Left ventricle myocardium inferior (tissue), 1 donor: ENCODE measurements at regions not wholly inside any gene's neighbourhood (a gene's known extent, or its start where the extent isn't known, plus 50 kb on each side); places are given as distances from the start of the nearest gene placed in this dataset.
"Not testable (repeated sequence)": the region's sequence is repeated elsewhere in the genome, so short reads cannot be mapped to it uniquely, and the experiment has no call there.

ENCODE experiments used
- DNase-seq: peaks from one replicate; pipeline ENCODE4 v3.0.0-alpha.2; 2020
- H3K27ac ChIP-seq: fragments of 200-600 bp; replicated peaks from 2 replicates; pipeline ENCODE4 v1.8.0; 2021
- H3K27me3 ChIP-seq: fragments of 200-600 bp; 2 replicates; pipeline ENCODE4 v1.8.0; 2021; ENCODE audit warnings: low read depth
- H3K36me3 ChIP-seq: fragments of 200-600 bp; 2 replicates; pipeline ENCODE4 v1.8.0; 2021
- H3K4me1 ChIP-seq: fragments of 200-600 bp; 2 replicates; pipeline ENCODE4 v1.8.0; 2021
- H3K4me3 ChIP-seq: fragments of 200-600 bp; 2 replicates; pipeline ENCODE4 v1.8.0; 2021; ENCODE audit warnings: mild to moderate bottlenecking, moderate library complexity
- H3K9me3 ChIP-seq: fragments of 200-600 bp; replicated peaks from 2 replicates; pipeline ENCODE4 v1.8.0; 2021
- CTCF ChIP-seq: fragments of 200-600 bp; IDR thresholded peaks from 2 replicates; pipeline ENCODE4 v1.8.0; 2021; ENCODE audit warnings: antibody characterized with exemption, mild to moderate bottlenecking, borderline replicate concordance
- intact Hi-C: fragments of 100-400 bp; cut with micrococcal nuclease; formaldehyde crosslinking; loops from one replicate; pipeline ENCODE4 v1.11.0; 2022
- donor health status: DM: no; HTN: yes; CAD: no; lungs with severe emphysema.

DNA sequence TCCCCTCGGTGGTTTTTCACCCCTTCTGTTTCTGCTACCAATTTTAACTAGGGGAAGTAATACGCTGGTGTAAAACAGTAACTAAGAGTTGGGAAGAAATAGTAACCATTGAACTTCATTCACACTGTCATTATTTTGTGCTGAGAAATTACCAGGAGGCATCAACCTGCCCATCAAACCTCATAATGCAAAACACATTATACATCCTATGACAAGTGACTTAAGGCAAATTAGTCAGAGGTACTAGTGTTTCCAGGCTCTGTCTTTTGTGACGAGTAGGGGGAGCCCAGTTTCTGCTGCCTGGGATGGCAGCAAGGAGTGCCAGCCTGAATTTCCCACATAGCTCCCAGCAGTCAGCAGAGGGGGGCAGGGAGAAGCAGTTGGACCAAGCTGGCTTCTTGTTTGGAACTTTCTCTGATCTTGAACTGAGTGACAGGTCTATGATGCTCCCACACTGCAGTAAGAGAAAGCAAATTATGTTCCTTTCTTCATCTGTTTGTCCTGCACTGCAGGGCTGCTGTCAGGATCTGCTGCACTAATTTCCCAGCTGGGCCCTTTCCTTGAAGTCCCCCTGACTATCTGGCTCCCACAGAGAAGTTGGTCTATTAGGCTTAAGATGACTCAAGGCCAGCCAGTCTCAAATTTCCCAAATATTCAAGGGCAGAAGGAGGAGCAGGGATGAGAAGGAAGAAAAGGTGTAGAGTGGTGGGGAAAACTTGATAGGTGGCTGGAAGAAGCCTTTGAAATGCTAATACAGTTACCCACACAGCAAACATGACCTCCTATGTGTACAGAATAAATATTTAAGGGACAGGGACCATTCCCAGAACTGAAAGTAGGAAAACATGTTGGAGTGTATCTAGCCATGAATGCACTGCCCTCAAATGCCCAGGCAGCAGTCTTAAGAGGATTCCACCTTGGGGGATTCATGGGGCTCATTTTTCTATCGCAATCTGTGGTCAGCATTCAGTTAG is 322.8 kb downstream of the SEC16B start:
- no peak for DNase-seq
- no peak overlapping the region for H3K27ac ChIP-seq
- no peak for TF ChIP-seq CTCF
- H3K9me3 ChIP-seq = no peaks in the 10 kb centered on the region
- H3K4me1 ChIP-seq = peaks cover 9% of the 10 kb centered on the region
- H3K36me3 ChIP-seq = no peaks in the 10 kb centered on the region
- intact Hi-C loops = no loop called here
- H3K27me3 ChIP-seq = peaks cover 7% of the 10 kb centered on the region
- H3K4me3 ChIP-seq = no peak overlapping the region

DNA sequence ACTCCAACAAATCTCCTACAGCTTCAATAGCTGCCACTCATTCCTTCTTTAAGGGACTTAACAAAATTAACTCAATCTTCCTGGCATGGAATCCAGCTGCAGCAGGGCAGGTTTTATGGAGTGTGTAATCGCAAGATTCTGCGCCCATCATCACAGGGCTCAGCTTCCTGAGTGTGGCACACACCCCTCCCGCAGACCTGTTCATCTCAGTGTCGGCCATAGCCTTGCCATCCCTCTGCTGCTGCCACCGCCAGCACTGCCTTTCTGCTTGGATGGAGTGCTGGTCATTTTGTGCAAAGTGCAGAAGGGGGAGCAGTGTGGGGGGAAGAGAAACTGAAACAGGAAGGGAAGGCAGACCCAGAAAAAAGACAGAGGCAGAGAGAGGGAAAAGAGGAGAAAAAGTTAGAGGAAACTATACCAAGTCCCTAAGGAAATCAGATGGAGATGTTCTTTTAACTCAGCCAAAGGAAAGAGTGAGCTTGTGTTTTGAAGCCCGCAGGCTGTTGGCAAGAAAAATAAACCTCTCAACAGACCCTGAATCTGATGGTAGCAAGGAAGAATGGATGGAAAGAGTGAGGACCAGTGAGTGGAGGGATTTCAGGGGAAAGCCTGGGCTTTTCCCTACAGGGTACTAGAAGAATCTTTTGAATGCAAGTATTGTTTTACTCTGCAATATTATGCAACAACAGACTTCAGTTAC is 324.2 kb downstream of the SEC16B start:
- no peak for DNase-seq
- Histone ChIP-seq H3K4me3 (no peak overlapping the region), H3K9me3 (no peaks in the 10 kb centered on the region), H3K4me1 (no peaks in the 10 kb centered on the region), H3K36me3 (no peaks in the 10 kb centered on the region), H3K27me3 (peaks cover 7% of the 10 kb centered on the region), H3K27ac (no peak overlapping the region)
- intact Hi-C loops = no loop called here
- TF ChIP-seq CTCF = no peak

- H3K4me3 ChIP-seq = no peak overlapping the region
- DNase-seq = no peak
- intact Hi-C loops = no loop called here
Measured at GRCh38 chr1:177640687-177641086, 329.2 kb downstream of the SEC16B start.

GRCh38 chr1:177634151-177634550 is 335.7 kb downstream of the SEC16B start:
- H3K4me3 ChIP-seq, H3K4me1 ChIP-seq, H3K36me3 ChIP-seq, DNase-seq, intact Hi-C loops, H3K9me3 ChIP-seq, H3K27ac ChIP-seq: not testable (repeated sequence)
- H3K27me3 ChIP-seq = peaks cover 22% of the 10 kb centered on the region

More at GRCh38 chr1:177640687-177641086, 329.2 kb downstream of the SEC16B start:
- TF ChIP-seq CTCF = no peak
- H3K36me3 ChIP-seq = no peaks in the 10 kb centered on the region
- no peaks in the 10 kb centered on the region for H3K4me1 ChIP-seq
- no peaks in the 10 kb centered on the region for H3K9me3 ChIP-seq
- H3K27me3 ChIP-seq = no peaks in the 10 kb centered on the region
- no peak overlapping the region for H3K27ac ChIP-seq

DNA sequence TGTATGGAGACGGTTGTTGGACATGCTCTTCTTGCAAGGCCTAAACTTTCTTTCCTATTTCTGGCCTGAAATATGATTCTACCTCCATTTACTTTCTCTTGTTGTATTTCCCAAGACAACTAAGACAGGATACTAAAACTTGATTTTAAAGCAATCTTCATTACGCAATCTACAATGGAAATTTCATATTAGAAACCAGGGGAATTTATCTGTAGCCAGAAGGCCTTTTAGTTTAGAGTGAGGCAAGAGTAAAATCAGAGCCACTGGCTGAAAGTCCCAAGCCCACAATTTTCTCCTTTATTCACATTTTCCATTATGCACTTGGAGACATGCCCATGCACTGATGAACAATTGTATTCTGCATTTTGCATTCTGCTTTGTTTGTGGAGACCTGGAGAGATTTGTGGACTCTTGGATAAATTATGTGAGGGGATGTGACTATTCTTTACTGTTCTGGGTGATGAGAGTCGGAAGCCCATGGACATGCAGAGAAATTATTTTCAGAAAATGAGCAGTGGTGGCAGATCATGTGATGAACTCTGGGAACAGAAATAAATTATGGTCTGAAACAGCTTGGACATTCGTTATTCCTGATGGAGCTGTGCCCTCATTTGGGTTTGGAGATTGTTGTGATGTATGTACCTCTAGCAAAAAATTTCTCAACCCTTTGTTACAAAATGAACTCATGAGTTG is 336.8 kb downstream of the SEC16B start:
- H3K4me1 ChIP-seq = no peaks in the 10 kb centered on the region
- no peak overlapping the region for H3K4me3 ChIP-seq
- H3K27me3 ChIP-seq = peaks cover 22% of the 10 kb centered on the region
- intact Hi-C loops = no loop called here
- H3K36me3 ChIP-seq = no peaks in the 10 kb centered on the region
- no peak for DNase-seq
- H3K27ac ChIP-seq = no peak overlapping the region
- H3K9me3 ChIP-seq = no peaks in the 10 kb centered on the region
- TF ChIP-seq CTCF = no peak
